ENCODE measurements at regions not wholly inside any gene's neighbourhood (a gene's known extent, or its start where the extent isn't known, plus 50 kb on each side); places are given as distances from the start of the nearest gene placed in this dataset.
"Not testable (repeated sequence)": the region's sequence is repeated elsewhere in the genome, so short reads cannot be mapped to it uniquely, and the experiment has no call there.

DNA sequence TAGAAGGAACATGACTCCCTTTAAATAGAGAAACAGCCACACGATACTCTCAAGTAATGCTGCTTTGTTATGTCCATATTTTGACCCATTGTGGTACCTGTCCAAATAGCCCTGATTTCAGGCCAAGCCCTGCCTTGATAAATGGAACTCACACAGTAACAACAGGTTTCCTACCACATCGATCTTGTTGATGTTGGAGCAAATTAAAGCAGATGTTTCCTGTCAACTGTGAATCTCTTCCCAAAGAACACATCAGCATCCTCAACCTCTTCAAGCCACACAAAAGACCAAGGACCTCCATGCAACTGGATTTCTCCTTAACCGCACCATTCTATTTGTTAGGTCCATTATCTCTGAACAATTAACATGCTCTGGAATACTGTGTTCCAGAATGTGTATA lies 109.5 kb downstream of the FOXD4L6 start:
- DNase-seq (ENCODE audit: low spot score), result not testable (repeated sequence)

DNA sequence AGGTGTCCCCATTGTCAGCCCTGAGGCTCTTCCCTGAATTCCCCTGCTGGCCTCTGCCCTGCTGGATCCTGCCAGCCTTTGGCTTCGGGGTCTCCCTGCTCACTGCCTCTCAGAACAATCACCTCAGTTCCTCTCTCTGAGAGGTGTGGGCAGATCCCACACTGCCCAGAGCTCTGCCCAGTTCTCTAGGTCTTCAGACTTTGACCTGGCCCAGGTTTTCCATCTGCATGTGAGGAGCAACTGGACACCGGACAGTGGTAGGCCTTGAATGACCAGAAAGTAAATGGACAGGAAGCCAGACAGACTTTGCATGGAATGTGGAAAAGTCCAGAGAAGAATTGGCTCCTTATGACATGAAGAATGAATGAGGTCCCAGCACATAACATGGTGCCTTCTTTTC lies 111.8 kb downstream of the FOXD4L6 start:
- DNase-seq (ENCODE audit: low spot score), result not testable (repeated sequence)

DNA sequence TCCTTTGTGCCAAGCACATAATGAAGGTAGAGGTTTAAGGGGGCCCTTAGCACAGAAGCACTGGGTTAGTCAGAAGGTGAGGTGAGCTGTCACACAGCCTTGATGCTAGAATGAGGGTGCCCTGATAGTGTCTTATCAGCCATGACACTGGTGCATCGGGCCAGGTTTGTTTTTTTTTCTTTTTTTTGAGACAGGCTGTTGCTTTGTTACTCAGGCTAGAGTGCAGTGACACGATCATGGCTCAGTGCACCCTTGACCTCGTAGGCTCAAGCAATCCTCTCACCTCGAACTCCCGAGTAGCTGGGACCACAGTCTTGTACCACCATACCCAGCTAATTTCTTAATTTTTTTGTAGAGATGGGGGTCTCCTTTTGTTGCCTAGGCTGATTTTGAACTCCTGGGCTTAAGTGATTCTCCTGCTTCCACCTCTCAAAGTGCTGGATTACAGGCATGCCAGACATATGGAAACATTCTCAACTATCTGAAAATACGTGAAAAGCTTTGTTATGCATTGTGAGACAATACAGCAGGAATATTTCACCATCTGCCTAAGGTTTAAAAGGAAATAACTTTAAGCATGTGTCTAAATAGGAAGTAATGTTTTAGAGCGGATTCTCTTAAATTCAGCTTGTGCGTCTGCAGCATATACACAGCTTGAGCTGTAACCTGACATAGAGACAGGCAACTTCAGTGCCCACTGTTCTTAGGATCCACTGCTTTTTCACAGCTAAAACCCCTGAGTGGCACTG lies 128.4 kb downstream of the FOXD4L6 start:
- DNase-seq (ENCODE audit: low spot score), result not testable (repeated sequence)

DNA sequence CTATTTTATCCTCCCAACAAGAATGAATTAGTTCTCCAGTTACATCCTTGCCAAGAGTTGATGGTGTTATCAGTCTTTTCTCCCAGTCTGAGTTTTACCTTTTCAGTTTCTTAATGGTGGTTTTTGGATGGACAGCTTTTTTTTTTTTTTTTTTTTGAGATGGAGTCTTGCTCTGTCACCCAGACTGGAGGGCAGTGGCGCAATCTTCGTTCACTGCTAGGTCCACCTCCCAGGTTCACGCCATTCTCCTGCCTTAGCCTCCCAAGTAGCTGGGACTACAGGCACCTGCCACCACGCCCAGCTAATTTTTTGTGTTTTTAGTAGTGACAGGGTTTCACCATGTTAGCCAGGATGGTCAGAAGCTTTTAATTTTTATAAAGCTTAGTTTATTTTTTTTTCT lies 133.0 kb downstream of the FOXD4L6 start:
- DNase-seq (ENCODE audit: low spot score), result not testable (repeated sequence)

DNA sequence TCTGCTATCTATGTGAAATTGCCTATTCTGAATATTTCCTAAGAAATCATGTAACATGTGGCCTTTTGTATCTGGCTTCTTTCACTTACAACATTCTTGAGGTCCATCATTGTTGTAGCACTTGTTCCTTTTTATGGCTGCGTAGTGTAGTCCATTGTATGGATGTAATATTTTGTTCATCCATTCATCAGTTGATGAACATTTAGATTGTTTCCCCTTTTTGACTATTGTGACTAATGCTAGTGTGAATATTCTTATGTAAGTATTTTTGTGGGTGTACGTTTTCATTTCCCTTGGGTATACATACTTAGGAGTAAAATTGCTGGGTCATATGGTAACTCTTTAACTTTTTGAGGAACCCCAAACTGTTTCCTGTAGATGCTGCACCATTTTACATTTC lies 134.6 kb downstream of the FOXD4L6 start:
- not testable (repeated sequence) for DNase-seq (ENCODE audit: low spot score)

DNA sequence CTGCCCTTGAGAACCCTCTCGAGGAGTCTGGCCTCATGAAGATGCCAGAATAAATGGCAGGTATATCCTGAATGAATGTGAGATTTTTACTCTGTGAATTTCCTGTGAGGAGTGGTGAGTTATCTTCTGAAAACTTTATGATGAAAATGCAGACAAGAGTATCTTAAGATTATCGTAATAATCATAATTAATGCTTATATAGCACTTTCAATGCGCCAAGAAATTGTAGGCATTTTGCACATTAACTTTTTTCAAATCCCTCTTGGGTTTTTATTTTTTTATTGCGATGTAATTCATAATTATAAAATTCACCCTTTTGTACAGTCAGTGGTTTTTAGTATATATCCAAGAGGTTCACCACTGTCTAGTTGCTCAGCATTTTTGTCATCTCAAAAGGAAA lies 135.1 kb downstream of the FOXD4L6 start:
- DNase-seq (ENCODE audit: low spot score), result not testable (repeated sequence)

DNA sequence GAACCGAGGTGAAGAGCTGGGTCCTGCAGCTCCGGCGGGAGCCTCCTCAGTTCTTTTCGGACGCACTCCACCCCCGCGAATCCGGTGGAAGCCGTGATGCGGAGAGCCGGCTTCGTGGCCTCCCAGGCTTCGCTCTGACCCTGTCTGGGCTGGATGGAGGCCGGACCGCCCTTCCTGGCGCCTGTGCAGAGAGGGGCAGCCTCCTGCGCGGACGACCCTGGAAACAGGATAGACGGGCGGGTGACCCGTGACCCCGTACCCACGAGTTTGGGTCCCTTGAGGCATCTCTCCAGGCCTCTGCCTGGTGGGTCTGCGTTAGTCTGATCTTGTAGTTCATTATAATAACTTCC lies 136.0 kb downstream of the FOXD4L6 start:
- not testable (repeated sequence) for DNase-seq (ENCODE audit: low spot score)

DNA sequence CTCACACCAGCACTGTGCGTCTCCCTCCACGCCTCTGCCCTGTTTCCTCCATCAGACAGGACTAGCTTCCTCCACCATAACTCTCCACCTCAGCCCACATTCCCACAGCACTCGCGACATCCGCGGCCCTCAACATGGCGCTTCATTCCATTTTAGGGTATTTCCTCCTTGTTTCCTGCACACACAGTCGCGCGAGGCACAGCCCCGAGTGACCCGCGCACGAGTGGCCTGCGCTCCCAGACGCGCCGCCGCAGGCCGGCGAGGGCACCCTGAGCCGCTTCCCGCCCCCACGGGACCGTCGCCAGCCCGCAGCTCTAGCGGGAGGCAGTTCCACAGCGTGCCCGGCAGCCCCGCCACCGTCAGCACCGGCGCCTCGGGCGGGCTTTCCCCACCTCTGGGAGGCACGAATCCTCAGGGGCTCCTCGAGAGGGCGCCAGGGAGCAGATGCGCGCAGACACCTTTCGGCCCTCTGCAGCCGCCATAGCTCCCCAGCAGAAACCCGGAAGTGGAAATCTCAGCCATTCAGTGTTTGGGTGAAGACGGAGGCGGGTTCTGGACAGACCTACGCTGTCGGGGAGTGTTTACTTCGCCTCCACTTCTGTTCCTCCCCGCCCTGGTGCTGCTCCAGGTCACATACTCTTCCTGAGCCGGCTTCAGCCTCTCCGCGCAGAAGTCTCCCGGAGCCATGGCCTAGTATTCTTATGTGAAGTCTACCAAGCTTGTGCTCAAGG lies 136.6 kb downstream of the FOXD4L6 start:
- DNase-seq (ENCODE audit: low spot score), result not testable (repeated sequence)

DNA sequence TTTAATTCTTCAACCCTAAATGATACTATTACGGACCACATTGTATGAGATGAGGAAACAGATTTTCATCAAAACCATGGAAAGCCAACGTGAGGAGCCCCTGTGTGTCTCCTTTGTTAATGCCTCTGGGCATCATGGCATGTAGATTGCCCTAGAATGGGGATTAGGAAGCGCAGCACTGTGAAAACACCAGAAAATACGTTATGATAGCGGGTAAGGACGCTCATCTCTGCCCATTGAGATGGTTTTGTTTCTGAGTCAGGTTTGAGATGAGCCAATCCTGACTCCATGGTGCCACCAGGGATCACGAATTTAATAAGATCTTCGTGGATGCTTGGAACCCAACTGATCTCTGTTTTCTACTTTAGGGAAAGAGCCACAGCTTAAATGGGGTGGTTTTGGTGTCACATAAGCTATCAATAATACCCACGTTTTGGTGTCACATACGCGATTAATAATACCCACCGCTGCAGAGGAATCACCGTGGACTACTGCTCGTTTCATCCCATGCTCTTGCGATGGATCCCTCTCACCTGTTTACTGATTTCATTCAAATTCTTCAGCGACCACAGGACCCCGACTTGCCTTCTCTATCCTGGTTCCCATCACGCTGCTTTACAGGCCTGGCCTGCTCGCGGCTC lies 137.3 kb downstream of the FOXD4L6 start:
- not testable (repeated sequence) for DNase-seq (ENCODE audit: low spot score)

DNA sequence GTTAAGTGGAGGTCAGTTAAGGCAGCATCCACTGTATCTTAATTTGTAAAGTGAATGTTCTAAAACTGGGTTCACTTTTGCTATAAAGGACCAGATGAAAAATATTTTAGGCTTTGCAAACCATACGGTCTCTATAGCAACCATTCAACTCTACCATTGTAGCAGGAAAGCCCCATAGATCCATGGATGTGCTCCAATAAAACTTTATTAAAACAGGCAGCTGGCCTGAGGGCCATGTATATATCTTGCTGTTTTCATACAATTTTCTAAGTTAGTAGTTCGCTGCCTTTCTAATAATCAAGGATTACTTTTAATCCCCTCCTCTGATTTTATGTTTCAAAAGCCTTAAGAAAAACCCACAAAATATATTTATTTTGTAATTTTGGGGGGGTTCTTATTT lies 142.1 kb downstream of the FOXD4L6 start:
- not testable (repeated sequence) for DNase-seq (ENCODE audit: low spot score)

DNA sequence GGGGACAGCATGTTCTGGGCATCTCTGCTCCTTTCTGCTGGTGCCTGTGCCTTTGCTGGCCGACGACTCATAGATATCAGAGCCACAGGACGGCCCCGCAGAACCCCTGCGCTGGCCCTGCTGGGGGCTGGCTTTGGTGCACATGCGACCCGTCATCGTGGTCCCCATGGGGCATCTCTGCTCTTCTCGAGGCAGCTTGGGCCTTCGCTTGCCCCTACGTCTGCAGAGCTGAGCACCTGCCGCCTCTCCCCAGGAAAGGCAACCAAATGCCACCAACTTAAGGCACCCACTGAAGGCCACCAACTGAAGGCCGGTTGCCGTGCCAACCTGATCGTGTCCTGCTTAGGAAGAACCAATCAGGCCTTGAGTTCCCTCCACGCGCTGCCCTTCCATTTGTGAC lies 153.1 kb downstream of the FOXD4L6 start:
- DNase-seq (ENCODE audit: low spot score), result not testable (repeated sequence)

DNA sequence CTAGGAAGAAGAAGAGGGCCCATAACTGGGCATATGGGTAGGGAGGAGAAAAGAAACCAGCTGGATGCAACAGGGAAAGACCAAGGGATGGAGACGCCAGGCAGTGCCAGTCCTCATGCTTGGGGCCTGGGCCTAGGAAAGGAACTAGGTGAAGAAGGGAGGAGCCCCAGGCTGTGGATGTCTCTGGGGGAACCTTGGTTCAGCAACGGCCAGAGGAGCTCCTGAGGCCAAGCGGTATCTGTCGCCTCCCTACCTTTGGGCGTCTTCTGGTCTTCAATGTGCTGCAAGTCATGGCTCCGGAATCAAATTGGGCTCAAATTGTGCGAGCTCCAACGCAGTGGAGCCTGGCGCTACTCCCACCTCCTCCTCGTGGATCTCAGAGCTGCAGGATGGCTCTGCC lies 153.6 kb downstream of the FOXD4L6 start:
- not testable (repeated sequence) for DNase-seq (ENCODE audit: low spot score)

DNA sequence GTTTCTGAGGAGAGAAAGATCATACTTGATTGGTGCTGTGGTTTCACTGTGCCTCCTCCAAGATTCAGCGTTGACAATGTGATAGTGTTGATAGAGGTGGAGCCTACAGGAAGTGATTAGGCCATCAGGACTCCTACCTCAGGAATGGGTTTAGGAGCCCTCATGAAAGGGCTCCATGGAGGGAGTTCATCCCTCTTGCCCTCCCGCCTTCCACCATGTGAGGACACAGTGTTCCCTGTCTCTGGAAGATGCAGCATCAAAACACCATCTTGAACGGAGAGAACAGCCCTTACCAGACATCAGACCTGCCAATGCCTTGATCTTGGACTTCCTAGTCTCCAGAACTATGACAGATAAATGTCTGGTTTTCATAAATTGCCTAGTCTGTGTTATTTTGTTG lies 156.7 kb downstream of the FOXD4L6 start:
- DNase-seq (ENCODE audit: low spot score), result not testable (repeated sequence)

DNA sequence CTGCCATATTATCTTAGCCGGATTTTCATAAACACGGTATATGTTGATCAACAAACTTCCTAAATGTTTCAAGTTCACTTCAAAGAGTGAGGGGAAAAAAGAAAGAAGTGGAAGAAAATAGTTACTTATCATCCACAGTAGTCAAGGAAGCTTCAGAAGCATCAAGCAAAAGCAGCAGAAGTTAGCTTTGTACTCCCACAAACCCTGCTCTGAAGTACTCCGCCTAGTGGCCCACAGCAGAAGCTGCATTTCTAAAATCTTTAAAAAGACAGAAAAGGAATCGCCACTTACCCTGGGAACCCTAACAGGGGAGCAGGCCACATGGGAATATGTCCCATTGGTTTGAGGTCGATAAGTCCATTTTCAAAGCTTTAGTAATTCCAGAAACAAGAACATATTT lies 158.1 kb downstream of the FOXD4L6 start:
- DNase-seq (ENCODE audit: low spot score), result not testable (repeated sequence)

DNA sequence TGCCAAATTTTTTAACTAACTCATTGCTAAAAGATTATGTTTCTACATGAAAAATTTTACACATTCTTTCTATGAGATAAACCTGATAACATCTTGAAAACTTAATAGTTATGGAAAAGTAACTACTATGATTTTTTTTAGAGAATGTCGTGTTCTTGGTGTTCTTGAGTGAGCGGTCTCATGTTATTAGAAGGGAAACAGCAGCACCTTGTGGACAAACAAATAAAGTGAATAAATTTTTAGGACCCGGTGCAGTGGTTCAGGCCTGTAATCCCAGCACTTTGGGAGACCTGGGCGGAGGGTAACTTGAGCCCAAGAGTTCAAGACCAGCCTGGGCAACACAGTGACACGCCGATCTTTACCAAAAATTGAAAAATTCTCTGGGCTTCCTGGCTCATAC lies 166.0 kb downstream of the FOXD4L6 start:
- not testable (repeated sequence) for DNase-seq (ENCODE audit: low spot score)

DNA sequence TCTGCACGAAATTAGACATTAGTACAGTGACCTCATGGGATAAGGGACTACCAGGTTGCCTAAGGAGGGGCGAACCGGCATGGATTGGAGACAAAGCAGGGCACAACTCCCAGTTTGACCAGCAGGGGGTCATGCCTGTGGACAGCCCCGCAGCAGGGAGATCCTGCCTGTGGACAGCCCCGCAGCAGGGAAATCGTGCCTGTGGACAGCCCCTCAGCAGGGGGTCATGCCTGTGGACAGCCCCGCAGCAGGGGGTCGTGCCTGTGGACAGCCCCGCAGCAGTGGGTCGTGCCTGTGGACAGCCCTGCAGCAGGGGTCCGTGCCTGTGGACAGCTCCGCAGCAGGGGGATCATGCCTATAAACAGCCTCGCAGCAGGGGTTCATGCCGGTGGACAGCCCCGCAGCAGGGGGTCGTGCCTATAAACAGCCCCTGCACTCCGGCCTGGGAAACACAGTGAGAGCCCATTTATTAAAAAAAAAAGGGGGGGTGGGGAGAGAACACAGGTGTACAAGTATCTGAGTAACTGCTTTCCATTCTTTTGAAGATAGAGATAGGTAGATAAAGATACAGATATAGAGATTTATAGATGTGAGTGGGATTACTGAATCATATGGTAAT lies 176.5 kb downstream of the FOXD4L6 start:
- not testable (repeated sequence) for DNase-seq (ENCODE audit: low spot score)

DNA sequence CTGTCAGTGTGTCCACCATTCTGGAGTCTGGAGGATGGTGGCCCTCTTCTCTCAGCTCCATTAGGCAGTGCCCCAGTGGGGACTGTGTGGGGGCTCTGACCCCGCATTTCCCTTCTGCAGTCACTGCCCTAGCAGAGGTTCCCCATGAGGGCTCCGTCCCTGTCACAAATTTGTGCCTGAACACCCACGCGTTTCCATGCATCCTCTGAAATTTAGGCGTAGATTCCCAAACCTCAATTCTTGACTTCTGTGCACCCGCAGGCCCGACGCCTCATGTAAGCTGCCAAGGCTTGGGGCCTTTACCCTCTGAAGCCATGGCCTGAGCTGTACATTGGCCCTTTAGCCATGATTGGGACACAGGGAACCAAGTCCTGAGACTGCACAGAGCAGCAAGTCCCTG lies 182.3 kb downstream of the FOXD4L6 start:
- DNase-seq (ENCODE audit: low spot score), result not testable (repeated sequence)

DNA sequence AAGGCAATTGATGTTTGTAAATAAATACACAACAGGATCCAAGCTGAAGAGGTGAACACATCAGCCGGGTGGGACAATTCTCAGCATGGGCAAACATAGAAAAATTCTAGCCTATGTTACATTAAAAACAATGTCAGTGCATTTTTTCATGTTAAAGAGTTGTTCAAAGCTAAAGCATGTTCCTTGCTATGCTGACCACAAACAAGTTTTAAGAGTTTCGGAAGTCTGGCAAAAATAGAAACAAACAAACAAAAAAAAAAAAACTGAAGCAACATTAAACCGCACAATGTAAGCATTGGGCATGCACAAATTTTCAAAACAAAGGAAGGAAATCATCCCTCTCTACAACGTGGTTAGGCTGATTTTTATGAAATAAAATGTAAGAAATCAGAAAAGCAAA lies 185.8 kb downstream of the FOXD4L6 start:
- DNase-seq (ENCODE audit: low spot score), result not testable (repeated sequence)

DNA sequence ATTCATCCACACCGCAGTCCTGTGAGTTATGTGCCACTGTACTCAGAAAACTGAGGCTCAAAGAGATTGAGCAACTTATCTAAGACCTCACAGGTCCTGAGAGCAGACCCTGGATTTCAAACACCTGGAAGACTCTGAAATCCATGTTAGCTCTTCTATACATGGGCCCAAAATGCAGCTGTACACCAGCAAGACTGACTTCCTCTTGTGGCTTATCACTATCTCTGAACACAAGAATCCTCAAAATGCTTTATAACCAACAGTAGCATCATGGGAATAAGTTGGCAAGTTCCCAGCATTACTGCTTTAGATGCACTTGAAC lies 188.6 kb downstream of the FOXD4L6 start:
- DNase-seq (ENCODE audit: low spot score), result not testable (repeated sequence)

DNA sequence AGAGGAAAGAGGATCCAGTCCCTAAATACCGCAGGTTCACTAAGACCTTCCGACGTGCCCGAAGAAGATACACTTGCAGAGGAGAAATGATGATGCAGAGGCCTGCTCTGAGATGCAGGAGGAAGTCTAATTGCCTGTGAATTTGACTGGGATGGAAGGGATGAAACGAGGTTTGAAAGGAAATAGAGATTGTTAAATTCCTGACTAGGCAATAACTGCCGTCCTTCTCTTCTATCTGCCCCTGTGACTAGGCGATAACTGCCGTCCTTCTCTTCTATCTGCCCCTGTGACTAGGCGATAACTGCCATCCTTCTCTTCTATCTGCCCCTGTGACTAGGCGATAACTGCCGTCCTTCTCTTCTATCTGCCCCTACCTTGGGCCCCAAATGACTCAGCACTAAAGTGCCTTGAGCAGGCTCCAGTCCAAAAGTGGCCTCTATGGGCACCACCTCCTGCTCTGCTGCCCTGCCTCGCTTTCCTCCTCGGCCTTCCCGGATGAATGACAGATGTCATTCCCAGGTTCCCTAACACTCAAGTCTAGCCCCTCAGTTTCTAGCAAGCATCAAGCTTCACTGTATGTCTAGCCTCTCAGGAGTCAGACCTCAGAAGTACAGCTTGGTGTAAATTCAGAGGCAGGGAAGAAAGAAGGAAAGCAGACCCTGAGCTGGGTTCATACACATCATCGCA lies 189.1 kb downstream of the FOXD4L6 start:
- not testable (repeated sequence) for DNase-seq (ENCODE audit: low spot score)

DNA sequence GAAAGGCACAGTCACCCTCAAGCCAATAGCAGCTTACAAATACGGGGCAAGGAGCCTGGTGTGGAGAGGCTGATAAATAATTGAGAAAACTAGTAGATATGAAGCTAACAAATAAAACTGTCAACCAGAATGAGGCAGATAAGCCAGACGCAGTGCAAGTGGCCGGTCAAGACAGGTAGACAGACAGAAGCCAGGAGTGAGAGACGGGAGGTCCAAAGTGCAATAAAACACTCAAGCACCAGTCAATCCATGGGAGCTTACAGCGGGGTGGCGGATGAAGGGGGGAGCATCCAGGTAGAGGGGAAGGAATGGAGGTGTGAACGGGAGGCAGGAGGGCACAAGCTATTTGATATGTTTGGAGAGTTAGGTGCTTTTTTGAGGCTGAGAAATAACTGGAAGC lies 193.1 kb downstream of the FOXD4L6 start:
- DNase-seq (ENCODE audit: low spot score), result no peak

DNA sequence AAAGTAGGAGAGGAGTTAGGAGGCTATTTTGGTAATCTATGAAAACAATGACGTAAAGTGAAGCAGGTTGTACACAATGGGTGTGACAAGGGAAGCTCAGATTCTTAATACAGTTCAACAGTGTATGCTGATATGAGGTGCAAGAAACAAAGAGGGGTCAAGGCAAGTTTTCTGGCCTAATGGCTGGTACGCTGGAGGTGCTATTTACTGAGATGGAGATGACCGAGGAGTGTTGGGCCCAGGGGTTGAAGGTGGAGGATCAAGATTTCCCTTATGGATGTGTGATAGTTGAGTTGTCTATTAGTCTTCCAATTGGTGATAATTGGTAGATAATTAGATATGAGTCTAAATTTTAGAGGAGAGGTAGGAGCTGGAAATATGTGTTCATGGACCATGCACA lies 194.0 kb downstream of the FOXD4L6 start:
- not testable (repeated sequence) for DNase-seq (ENCODE audit: low spot score)

Data from GM03348 (cell line).